T-helper 2 cell treated with Interferon-gamma antibody and Interleukin-4, amounts not matched to agents 5 μg/mL and 100 μg/mL, for 36 hours (primary cell): ENCODE measurements at regions not wholly inside any gene's neighbourhood (a gene's known extent, or its start where the extent isn't known, plus 50 kb on each side); places are given as distances from the start of the nearest gene placed in this dataset.

Source experiments
- DNase-seq: peaks from one replicate; pipeline ENCODE4 v3.0.0; 2021; ENCODE audit warnings: low spot score
- H3K27ac Mint-ChIP-seq: one replicate; pipeline ENCODE4 v1.8.0; 2021; ENCODE audit warnings: mild to moderate bottlenecking, mixed read lengths
- H3K27me3 Mint-ChIP-seq: one replicate; pipeline ENCODE4 v1.8.0; 2021; ENCODE audit warnings: low read depth, mixed read lengths
- H3K36me3 Mint-ChIP-seq: one replicate; pipeline ENCODE4 v1.8.0; 2021; ENCODE audit warnings: low read depth, mixed read lengths
- H3K4me1 Mint-ChIP-seq: one replicate; pipeline ENCODE4 v1.8.0; 2021; ENCODE audit warnings: low read depth, mixed read lengths
- H3K4me3 Mint-ChIP-seq: one replicate; pipeline ENCODE4 v1.8.0; 2022; ENCODE audit warnings: mild to moderate bottlenecking, moderate library complexity, mixed read lengths
- H3K9me3 Mint-ChIP-seq: one replicate; pipeline ENCODE4 v1.8.0; 2021; ENCODE audit warnings: mixed read lengths

GRCh38 chr4:95715830-95716229, 124.1 kb upstream of the PDHA2 start:
- Mint-ChIP-seq H3K4me3 (no peak overlapping the region), H3K36me3 (no peaks in the 10 kb centered on the region), H3K4me1 (no peaks in the 10 kb centered on the region), H3K27ac (no peak overlapping the region), H3K27me3 (no peaks in the 10 kb centered on the region), H3K9me3 (no peaks in the 10 kb centered on the region)
- no peak for DNase-seq

- Mint-ChIP-seq H3K4me3 (no peak overlapping the region), H3K36me3 (no peaks in the 10 kb centered on the region), H3K4me1 (no peaks in the 10 kb centered on the region), H3K27ac (no peak overlapping the region), H3K27me3 (no peaks in the 10 kb centered on the region), H3K9me3 (no peaks in the 10 kb centered on the region)
- no peak for DNase-seq
Observed at GRCh38 chr4:95714571-95714970, 125.3 kb upstream of the PDHA2 start.

GRCh38 chr4:95705323-95705722, 134.6 kb upstream of the PDHA2 start:
- no peak overlapping the region for H3K27ac Mint-ChIP-seq
- no peaks in the 10 kb centered on the region for H3K36me3 Mint-ChIP-seq

DNA sequence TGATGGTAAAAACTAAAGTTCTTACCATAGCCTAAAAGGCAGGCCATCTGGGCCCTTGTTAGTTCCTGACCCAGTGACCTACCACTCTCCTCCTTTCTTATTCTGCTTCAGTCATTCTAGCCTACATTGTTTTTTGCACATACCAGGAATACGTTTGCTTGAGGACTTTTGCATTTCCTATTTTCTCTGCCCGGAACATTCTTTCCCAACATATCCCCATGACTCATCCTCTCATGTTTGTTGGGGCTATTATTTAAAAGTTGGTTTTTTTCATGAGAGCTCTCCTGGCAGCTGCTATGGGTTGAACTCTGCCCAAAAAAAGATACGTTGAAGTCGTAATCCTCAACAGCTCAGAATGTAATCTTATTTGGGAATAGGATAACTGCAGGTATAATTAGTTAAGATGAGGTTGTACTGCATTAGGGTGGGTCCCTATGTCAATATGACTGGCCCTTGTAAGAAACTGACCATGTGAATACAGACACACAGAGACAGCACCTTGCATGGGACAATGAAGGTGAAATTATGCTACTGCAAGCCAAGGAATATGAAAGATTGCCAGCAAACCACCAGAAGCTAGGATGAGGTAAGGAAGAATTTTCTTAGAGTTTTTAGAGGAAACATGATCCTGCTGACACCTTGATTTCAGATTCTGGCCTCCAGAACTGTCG, 138.3 kb upstream of the PDHA2 start:
- H3K4me1 Mint-ChIP-seq, result no peaks in the 10 kb centered on the region
- H3K36me3 Mint-ChIP-seq, result no peaks in the 10 kb centered on the region
- no peaks in the 10 kb centered on the region for H3K27me3 Mint-ChIP-seq
- no peak for DNase-seq
- H3K27ac Mint-ChIP-seq, result no peak overlapping the region
- no peaks in the 10 kb centered on the region for H3K9me3 Mint-ChIP-seq
- no peak overlapping the region for H3K4me3 Mint-ChIP-seq

More at GRCh38 chr4:95705323-95705722, 134.6 kb upstream of the PDHA2 start:
- Mint-ChIP-seq H3K4me1 (no peaks in the 10 kb centered on the region), H3K9me3 (no peaks in the 10 kb centered on the region), H3K4me3 (no peak overlapping the region), H3K27me3 (no peaks in the 10 kb centered on the region)
- no peak for DNase-seq

GRCh38 chr4:95694411-95694810, 145.5 kb upstream of the PDHA2 start:
- no peak for DNase-seq
- H3K9me3 Mint-ChIP-seq, result no peaks in the 10 kb centered on the region

GRCh38 chr4:95693594-95693993, 144.8 kb upstream of the UNC5C start:
- peaks cover 1% of the 10 kb centered on the region for H3K27me3 Mint-ChIP-seq
- DNase-seq, result no peak
- no peaks in the 10 kb centered on the region for H3K36me3 Mint-ChIP-seq
- no peaks in the 10 kb centered on the region for H3K4me1 Mint-ChIP-seq
- no peak overlapping the region for H3K4me3 Mint-ChIP-seq
- no peaks in the 10 kb centered on the region for H3K9me3 Mint-ChIP-seq
- no peak overlapping the region for H3K27ac Mint-ChIP-seq

More at GRCh38 chr4:95694411-95694810, 145.5 kb upstream of the PDHA2 start:
- Mint-ChIP-seq H3K4me1 (no peaks in the 10 kb centered on the region), H3K27me3 (no peaks in the 10 kb centered on the region), H3K36me3 (no peaks in the 10 kb centered on the region), H3K4me3 (no peak overlapping the region), H3K27ac (no peak overlapping the region)

GRCh38 chr4:95676190-95676589, 127.4 kb upstream of the UNC5C start:
- Mint-ChIP-seq H3K4me3 (no peak overlapping the region), H3K36me3 (no peaks in the 10 kb centered on the region), H3K27ac (no peak overlapping the region), H3K27me3 (no peaks in the 10 kb centered on the region), H3K4me1 (no peaks in the 10 kb centered on the region), H3K9me3 (no peaks in the 10 kb centered on the region)
- DNase-seq, result no peak

DNA sequence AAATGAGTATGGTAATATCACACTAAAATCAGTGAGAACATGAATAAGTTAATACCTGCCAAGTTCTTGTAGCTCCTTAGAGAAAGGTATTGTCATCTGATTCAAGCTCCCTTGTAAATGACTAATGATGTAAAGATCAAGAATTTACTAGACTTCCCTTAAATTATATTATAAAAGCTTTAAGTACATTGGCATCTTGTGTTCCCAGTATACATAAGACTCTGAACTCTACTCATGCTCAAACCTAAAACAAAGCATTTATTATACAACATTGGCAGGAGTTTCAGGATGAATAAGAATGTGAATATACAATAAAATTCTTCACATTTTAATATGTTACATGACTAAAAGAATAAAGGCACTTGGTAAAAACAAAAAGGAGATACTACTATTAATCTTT, 126.8 kb upstream of the UNC5C start:
- Mint-ChIP-seq H3K4me3 (no peak overlapping the region), H3K27ac (no peak overlapping the region), H3K27me3 (no peaks in the 10 kb centered on the region)

DNA sequence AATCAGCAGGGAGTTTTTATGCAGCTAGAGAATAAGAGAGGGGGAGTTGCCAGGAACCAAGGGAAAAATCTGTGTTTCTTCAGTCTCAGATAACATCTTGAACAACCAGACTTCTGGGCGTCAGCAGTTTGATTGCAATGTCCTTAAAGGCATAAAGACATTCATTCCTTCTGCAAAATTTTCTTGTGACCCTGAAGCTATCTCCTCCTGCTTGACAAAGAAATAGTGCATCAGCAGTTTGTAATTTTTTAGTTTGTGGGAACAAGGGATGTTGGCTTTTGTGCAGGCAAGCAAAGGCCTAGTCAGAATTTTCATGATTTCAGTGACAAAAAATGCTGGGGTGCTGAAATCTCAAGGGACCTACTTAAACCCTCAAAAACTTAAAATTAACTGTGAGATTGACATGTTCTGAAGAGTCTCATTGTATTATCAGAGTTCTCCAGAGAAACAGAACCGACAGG, 125.8 kb upstream of the UNC5C start:
- Mint-ChIP-seq H3K27ac (no peak overlapping the region), H3K9me3 (no peaks in the 10 kb centered on the region), H3K27me3 (no peaks in the 10 kb centered on the region), H3K36me3 (no peaks in the 10 kb centered on the region), H3K4me3 (no peak overlapping the region), H3K4me1 (no peaks in the 10 kb centered on the region)
- DNase-seq, result no peak

More for the DNA sequence above, 126.8 kb upstream of the UNC5C start:
- no peak for DNase-seq
- Mint-ChIP-seq H3K4me1 (no peaks in the 10 kb centered on the region), H3K9me3 (no peaks in the 10 kb centered on the region), H3K36me3 (no peaks in the 10 kb centered on the region)

- Mint-ChIP-seq H3K27me3 (no peaks in the 10 kb centered on the region), H3K4me3 (no peak overlapping the region), H3K9me3 (no peaks in the 10 kb centered on the region), H3K27ac (no peak overlapping the region), H3K36me3 (no peaks in the 10 kb centered on the region), H3K4me1 (no peaks in the 10 kb centered on the region)
- DNase-seq, result no peak
Observed at GRCh38 chr4:95672811-95673210, 124.0 kb upstream of the UNC5C start.

GRCh38 chr4:95660719-95661118, 111.9 kb upstream of the UNC5C start:
- no peak for DNase-seq
- Mint-ChIP-seq H3K4me3 (no peak overlapping the region), H3K9me3 (peaks cover 7% of the 10 kb centered on the region), H3K36me3 (no peaks in the 10 kb centered on the region), H3K27ac (no peak overlapping the region), H3K4me1 (no peaks in the 10 kb centered on the region), H3K27me3 (peaks cover 3% of the 10 kb centered on the region)

- Mint-ChIP-seq H3K36me3 (no peaks in the 10 kb centered on the region), H3K9me3 (peaks cover 6% of the 10 kb centered on the region), H3K4me1 (no peaks in the 10 kb centered on the region), H3K27me3 (no peaks in the 10 kb centered on the region), H3K4me3 (no peak overlapping the region), H3K27ac (no peak overlapping the region)
- DNase-seq, result no peak
Observed at GRCh38 chr4:95651891-95652290, 103.1 kb upstream of the UNC5C start.

- H3K36me3 Mint-ChIP-seq, result no peaks in the 10 kb centered on the region
- no peaks in the 10 kb centered on the region for H3K9me3 Mint-ChIP-seq
Observed at GRCh38 chr4:95644417-95644816, 95.6 kb upstream of the UNC5C start.

DNA sequence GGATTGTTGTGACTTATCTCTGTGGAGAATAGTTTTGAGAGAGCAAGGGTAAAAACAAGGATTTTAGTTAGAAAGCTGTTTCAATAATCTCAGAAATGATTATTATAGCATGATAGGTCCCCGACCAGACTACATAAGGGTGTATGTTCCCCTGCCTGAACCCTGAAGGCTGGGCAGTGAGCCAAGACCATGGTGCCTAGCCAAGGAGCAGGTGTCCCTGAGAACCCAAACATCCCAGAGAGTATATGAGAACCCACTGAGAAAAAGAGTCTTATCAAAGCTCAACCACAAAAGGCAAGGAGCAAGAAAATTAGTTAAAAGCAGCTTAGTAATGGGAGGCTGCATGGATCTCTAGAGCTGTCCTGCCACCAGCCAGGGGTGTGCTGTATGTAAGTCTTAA, 94.9 kb upstream of the UNC5C start:
- Mint-ChIP-seq H3K4me1 (peaks cover 7% of the 10 kb centered on the region), H3K4me3 (no peak overlapping the region), H3K9me3 (no peaks in the 10 kb centered on the region), H3K27me3 (no peaks in the 10 kb centered on the region), H3K27ac (no peak overlapping the region), H3K36me3 (no peaks in the 10 kb centered on the region)
- no peak for DNase-seq

More at GRCh38 chr4:95644417-95644816, 95.6 kb upstream of the UNC5C start:
- no peak for DNase-seq
- Mint-ChIP-seq H3K27ac (no peak overlapping the region), H3K4me3 (no peak overlapping the region), H3K27me3 (no peaks in the 10 kb centered on the region), H3K4me1 (no peaks in the 10 kb centered on the region)

GRCh38 chr4:95641571-95641970, 92.8 kb upstream of the UNC5C start:
- H3K4me1 Mint-ChIP-seq, result peaks cover 9% of the 10 kb centered on the region
- no peaks in the 10 kb centered on the region for H3K27me3 Mint-ChIP-seq
- no peak overlapping the region for H3K4me3 Mint-ChIP-seq
- no peaks in the 10 kb centered on the region for H3K36me3 Mint-ChIP-seq
- no peak overlapping the region for H3K27ac Mint-ChIP-seq
- no peak for DNase-seq
- no peaks in the 10 kb centered on the region for H3K9me3 Mint-ChIP-seq
